Thymus (tissue), 11 donors: ENCODE measurements at regions not wholly inside any gene's neighbourhood (a gene's known extent, or its start where the extent isn't known, plus 50 kb on each side); places are given as distances from the start of the nearest gene placed in this dataset.

Experiments used
- DNase-seq, 9 donors: peaks; one replicate each; pipeline ENCODE4 v3.0.0-alpha.2; 2013; ENCODE audit warnings: low spot score in 9 of 9, low read depth in 6 of 9, missing footprints in 1 of 9
- H3K27ac ChIP-seq, 2 donors: one replicate each; pipeline ENCODE4 v1.5.1; 2013; ENCODE audit warnings: control low read depth in 1 of 2, low read depth in 1 of 2, low read length in 1 of 2, mild to moderate bottlenecking in 1 of 2, moderate library complexity in 1 of 2
- H3K27me3 ChIP-seq, 2 donors: one replicate each; pipeline ENCODE4 v1.5.1; 2013; ENCODE audit warnings: low read length in 1 of 2; ENCODE audit not compliant: control insufficient read depth in 2 of 2, insufficient read depth in 1 of 2
- H3K36me3 ChIP-seq, 2 donors: one replicate each; pipeline ENCODE4 v1.5.1; 2013; ENCODE audit warnings: low read length in 1 of 2, mild to moderate bottlenecking in 1 of 2, moderate library complexity in 1 of 2; ENCODE audit not compliant: control insufficient read depth in 2 of 2, insufficient read depth in 2 of 2
- H3K4me1 ChIP-seq, 2 donors: one replicate each; pipeline ENCODE4 v1.5.1; 2013; ENCODE audit warnings: low read length in 2 of 2; ENCODE audit not compliant: control insufficient read depth in 2 of 2, insufficient read depth in 2 of 2
- H3K4me3 ChIP-seq, 2 donors: one replicate each; pipeline ENCODE4 v1.5.1; 2013; ENCODE audit warnings: low read length in 2 of 2, control low read depth in 1 of 2, mild to moderate bottlenecking in 1 of 2
- H3K9me3 ChIP-seq, 2 donors: one replicate each; pipeline ENCODE4 v1.5.1; 2013; ENCODE audit warnings: low read length in 1 of 2, mild to moderate bottlenecking in 1 of 2; ENCODE audit not compliant: control insufficient read depth in 2 of 2, insufficient read depth in 1 of 2
- WGBS: extraction: QIAGEN DNeasy Blood & Tissue Kit; methylation state at CpG from one replicate; pipeline ENCODE4 v1.1.7; 2013; 5-methylcytosine and 5-hydroxymethylcytosine counted together
- donor health status: healthy.

DNA sequence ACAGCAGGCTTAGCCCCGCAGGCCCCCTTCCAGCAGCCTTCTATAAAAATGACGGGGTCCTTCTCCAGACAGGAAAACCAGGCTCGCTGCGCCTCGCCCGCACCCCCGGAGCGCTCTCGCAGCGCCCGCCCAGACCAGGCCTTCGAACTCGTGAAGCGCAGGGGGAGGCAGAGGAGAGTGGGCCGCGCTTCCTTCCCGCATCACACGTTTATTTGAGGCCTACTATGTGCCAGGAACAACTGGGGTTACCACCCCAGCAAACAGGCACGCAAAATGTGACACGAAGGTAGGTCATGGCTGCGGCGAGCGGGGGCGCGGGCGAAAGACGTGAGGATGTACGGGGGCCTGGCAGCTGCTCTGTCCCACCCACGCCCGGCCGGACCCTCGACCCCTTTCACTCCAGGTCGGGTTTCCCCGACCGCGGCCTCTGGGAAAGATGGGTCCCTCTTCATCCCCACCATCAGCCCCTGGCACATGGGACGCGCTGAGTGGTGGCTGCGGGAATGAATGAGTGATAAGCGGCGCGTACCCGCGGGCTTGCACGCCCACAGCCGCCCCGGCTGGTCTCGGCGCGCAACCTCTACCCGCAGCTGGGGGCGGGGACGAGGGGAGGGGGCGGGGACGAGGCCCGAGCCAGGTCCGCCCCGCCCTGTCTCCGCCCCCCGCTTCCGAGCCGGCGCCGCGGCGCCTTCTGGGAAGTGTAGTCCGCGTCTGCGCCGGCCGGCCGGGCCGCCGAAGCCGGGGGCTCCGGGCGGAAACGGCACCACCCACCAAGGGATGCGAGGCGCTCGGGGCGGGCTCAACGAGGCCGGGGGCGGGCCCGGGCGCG is 59.1 kb downstream of the ZNF467 start:
- no peak overlapping the region for H3K27ac ChIP-seq
- DNase-seq, result peak; percentile 57 to 95 (median 87)
- WGBS, result 6% methylated on average over 87 of the region's 88 CpGs
- H3K36me3 ChIP-seq, result no peaks in the 10 kb centered on the region
- peak overlapping the region; percentile 48 to 65 for H3K4me3 ChIP-seq
- peaks cover 0 to 12% of the 10 kb centered on the region in 2 donors for H3K27me3 ChIP-seq
- H3K4me1 ChIP-seq, result peaks cover 11 to 21% of the 10 kb centered on the region in 2 donors
- H3K9me3 ChIP-seq, result peaks cover 2 to 30% of the 10 kb centered on the region in 2 donors

DNA sequence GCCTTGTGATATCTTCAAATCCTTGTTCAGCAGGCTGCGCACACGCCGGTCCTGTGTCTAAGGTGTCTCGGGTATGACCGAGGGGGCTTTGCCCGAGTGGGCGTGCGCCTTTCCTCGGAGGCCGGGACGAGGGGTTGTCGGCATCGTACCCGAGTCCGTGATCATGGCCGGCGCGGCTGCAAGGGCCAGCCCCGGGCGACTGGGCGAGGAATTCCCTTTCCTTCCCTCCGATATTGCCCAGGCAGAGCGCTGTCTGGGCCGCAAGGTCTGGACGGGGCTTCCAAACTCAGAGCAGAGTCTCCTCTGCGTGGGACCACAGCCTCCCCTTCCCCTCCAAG is 59.7 kb downstream of the ZNF467 start:
- WGBS, result 81% methylated on average over 26 of the region's 26 CpGs
- Histone ChIP-seq H3K9me3 (peaks cover 2 to 30% of the 10 kb centered on the region in 2 donors), H3K4me1 (peaks cover 11 to 21% of the 10 kb centered on the region in 2 donors), H3K4me3 (no peak overlapping the region), H3K27me3 (peaks cover 0 to 12% of the 10 kb centered on the region in 2 donors), H3K36me3 (no peaks in the 10 kb centered on the region), H3K27ac (no peak overlapping the region)
- no peak for DNase-seq

DNA sequence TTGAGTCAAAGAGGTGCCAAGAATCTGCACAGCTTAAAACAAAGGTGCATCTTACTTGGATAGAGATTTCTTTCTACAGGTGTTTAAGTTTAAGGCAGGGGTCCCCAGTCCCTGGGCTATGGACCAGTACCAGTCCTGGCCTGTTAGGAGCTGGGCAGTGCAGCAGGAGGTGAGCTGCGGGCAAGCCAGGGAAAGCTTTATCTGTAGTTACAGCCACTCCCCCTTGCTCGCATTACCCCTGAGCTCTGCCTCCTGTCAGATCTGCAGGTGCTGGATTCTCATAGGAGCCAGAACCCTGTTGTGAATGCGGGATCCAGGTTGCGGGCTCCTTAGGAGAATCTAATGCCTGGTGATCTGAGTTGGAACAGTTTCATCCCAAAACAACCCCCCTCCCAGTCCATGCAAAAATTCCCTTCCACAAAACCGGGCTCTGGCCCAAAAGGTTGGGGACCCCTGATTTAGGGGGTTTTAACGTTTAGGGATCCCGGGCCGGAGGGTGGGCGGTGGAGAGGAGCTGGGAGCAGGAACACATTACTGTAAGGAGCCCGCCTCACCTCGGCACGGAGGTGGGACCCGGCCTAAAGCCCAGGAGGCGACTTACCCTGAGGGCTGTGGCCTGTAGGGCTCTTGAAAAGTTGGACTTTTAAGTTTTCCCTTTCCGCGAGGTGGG is 60.2 kb downstream of the ZNF467 start:
- H3K9me3 ChIP-seq, result peaks cover 2 to 30% of the 10 kb centered on the region in 2 donors
- DNase-seq, result no peak
- peaks cover 11 to 21% of the 10 kb centered on the region in 2 donors for H3K4me1 ChIP-seq
- H3K4me3 ChIP-seq, result no peak overlapping the region
- no peak overlapping the region for H3K27ac ChIP-seq
- H3K27me3 ChIP-seq, result peaks cover 0 to 12% of the 10 kb centered on the region in 2 donors
- H3K36me3 ChIP-seq, result no peaks in the 10 kb centered on the region
- 87% methylated on average over 16 of the region's 16 CpGs for whole genome bisulfite sequencing

DNA sequence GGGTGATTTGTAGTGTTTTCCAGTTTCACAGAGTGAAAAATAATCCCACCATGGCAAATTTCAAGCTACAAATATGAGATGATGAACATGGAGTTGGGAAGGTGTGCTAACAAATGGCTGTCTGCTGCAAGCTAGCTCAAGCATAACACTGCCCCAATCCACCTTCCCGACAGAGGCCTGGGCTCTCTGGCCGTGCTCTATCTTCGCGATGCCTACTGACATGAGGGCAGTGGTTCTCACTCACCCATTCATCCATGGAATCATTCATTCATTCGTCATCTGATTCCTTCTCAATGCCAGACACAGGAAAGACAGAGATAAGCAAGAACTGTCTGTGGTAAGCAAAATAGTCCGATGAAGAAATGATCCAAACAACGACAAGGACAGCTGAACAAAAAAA is 65.4 kb downstream of the ZNF467 start:
- Histone ChIP-seq H3K36me3 (no peaks in the 10 kb centered on the region), H3K27me3 (peaks cover 0 to 4% of the 10 kb centered on the region in 2 donors), H3K4me1 (no peaks in the 10 kb centered on the region), H3K27ac (no peak overlapping the region), H3K4me3 (no peak overlapping the region), H3K9me3 (peaks cover 0 to 15% of the 10 kb centered on the region in 2 donors)
- no peak for DNase-seq
- WGBS, result 96% methylated on average over 7 of the region's 7 CpGs

DNA sequence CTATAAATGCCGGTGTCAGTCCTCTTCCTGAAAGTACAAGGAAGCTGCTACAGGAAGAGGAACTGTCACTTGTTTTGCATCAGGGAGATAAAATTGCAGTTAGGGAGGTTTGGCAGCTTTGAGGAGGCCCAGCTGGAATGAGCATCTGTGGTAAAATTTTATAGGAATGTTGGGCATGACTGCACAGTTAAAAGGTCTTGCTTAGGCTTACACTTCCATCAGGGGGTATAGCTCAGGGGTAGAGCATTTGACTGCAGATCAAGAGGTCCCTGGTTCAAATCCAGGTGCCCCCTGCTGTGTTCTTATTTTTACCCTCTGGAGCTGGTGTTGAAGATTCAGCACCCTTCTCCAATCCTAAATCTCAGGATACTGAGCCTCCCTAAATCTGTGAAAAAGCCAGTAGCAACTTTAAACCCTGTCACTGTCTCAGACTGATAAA is 65.9 kb downstream of the ZNF467 start:
- Histone ChIP-seq H3K36me3 (no peaks in the 10 kb centered on the region), H3K27ac (no peak overlapping the region), H3K4me1 (no peaks in the 10 kb centered on the region), H3K27me3 (peaks cover 0 to 4% of the 10 kb centered on the region in 2 donors), H3K4me3 (no peak overlapping the region), H3K9me3 (peaks cover 0 to 14% of the 10 kb centered on the region in 2 donors)
- no peak for DNase-seq
- 36% methylated on average over 1 of the region's 1 CpG for WGBS

DNA sequence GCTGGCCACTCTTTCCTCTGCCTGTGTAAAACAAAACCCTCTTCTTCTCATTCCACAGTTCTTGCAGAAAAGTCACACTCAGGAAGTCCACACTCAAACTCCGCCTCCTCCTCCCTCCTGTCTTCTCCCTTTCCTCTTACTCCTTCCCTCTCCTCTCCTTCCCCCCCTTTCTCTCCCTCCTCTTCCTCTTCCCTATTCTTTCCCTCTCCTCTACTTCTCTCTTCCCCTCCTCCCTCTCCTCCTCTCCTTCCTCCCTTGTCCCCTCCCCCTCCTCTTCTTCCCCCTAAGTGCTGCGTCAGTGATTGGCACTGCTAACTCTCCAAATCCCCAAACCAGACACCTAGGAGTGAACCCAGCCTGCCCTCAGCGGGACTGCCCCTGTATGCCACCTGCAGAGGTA is 67.0 kb downstream of the ZNF467 start:
- DNase-seq, result no peak
- peaks cover 0 to 4% of the 10 kb centered on the region in 2 donors for H3K27me3 ChIP-seq
- WGBS, result 85% methylated on average over 3 of the region's 3 CpGs
- no peak overlapping the region for H3K4me3 ChIP-seq
- H3K9me3 ChIP-seq, result peaks cover 0 to 21% of the 10 kb centered on the region in 2 donors
- no peak overlapping the region for H3K27ac ChIP-seq
- no peaks in the 10 kb centered on the region for H3K4me1 ChIP-seq
- H3K36me3 ChIP-seq, result no peaks in the 10 kb centered on the region

DNA sequence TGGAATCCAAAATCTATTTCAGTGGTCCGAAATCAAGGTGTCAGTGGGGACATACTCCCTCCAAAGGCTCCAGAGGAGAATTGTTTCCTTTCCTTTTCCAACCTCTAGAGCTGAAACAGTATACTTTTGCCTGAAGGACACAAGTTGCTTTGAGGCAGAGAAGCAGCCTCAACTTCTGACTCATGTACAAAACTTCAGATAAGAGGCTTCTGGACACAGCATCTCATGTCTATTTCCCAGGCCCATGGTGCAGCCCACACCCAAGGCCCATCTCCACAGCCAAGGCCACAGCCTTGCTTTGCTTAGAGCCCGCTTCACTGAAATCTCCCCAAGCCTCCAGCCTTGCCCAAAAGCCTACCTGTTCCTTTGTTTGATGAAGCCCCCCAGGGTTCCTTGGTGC is 68.9 kb downstream of the ZNF467 start:
- no peaks in the 10 kb centered on the region for H3K4me1 ChIP-seq
- no peak overlapping the region for H3K27ac ChIP-seq

DNA sequence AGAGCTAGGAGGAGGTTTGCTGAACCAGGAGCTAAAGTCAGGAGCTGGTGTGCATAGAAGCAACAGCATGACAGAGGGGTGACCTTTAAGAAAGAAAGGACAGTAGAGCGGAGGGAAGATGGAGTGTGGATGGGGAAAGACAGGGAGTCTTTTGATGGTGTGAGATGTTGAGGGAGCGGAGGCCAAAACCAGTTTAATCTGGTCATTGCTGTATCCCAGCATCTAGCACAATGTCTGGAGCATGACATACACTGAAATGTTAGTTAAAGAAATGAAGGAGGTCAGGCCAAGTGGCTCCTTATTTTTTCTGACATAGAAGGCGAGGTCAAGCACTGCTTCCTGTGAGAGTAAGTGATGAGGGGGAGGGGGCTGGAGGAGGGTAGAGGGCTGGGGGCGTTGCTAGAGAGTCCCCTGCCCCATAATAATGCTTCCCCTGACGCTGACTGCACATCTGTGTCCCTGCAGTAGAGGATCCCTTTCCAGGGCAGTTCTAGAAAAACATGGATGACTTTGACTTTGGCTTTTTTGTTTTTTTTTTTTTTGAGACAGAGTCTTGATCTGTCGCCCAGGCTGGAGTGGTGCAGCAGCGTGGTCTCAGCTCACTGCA is 70.2 kb downstream of the ZNF467 start:
- 90% methylated on average over 7 of the region's 7 CpGs for WGBS
- Histone ChIP-seq H3K27me3 (peaks cover 0 to 4% of the 10 kb centered on the region in 2 donors), H3K36me3 (no peaks in the 10 kb centered on the region), H3K27ac (no peak overlapping the region), H3K4me1 (no peaks in the 10 kb centered on the region), H3K9me3 (peaks cover 1 to 16% of the 10 kb centered on the region in 2 donors), H3K4me3 (no peak overlapping the region)
- no peak for DNase-seq

More for the DNA sequence above, 68.9 kb downstream of the ZNF467 start:
- Histone ChIP-seq H3K9me3 (peaks cover 1 to 16% of the 10 kb centered on the region in 2 donors), H3K4me3 (no peak overlapping the region), H3K27me3 (peaks cover 0 to 4% of the 10 kb centered on the region in 2 donors), H3K36me3 (no peaks in the 10 kb centered on the region)
- WGBS, result 91% methylated on average over 2 of the region's 2 CpGs
- DNase-seq, result no peak
